GM12878 (cell line): ENCODE measurements at regions not wholly inside any gene's neighbourhood (a gene's known extent, or its start where the extent isn't known, plus 50 kb on each side); places are given as distances from the start of the nearest gene placed in this dataset.

Experiments used
- ATAC-seq: fragments of 200-7000 bp; cut with Tn5 transposase; 3 replicates; pipeline ENCODE4 v1.9.1; 2020; ENCODE audit warnings: mild to moderate bottlenecking, moderate library complexity
- BruUV-seq: library from RNA; stranded (reverse); fragments of 400-500 nt; replicated peaks from 2 replicates; lab custom pipeline; 2021; lab: Mats Ljungman, UMichigan
- CTCF ChIA-PET: fragments of 300-600 bp; sonication (Branson Sonifier 250); formaldehyde crosslinking; extraction: SDS; loops from one replicate; lab custom pipeline; 2021; ENCODE audit warnings: inconsistent platforms; lab: Yijun Ruan, JAX
- POLR2A ChIA-PET: fragments of 350-600 bp; formaldehyde crosslinking; extraction: SDS; loops from one replicate; lab custom pipeline; 2021; ENCODE audit warnings: inconsistent platforms; lab: Charles Lee
- RAD21 ChIA-PET: fragments of 300-600 bp; sonication (Branson Sonifier 250); formaldehyde crosslinking; loops from one replicate; lab custom pipeline; 2023; ENCODE audit warnings: antibody characterized with exemption; ENCODE audit not compliant: unreplicated experiment; lab: Charles Lee
- SMC1A ChIA-PET: fragments of 300-600 bp; sonication (Branson Sonifier 250); formaldehyde crosslinking; loops from one replicate; lab custom pipeline; 2023; ENCODE audit not compliant: unreplicated experiment, uncharacterized antibody; lab: Charles Lee
- DNase-seq: peaks from one replicate; pipeline ENCODE4 v3.0.0-alpha.2; 2011; ENCODE audit warnings: low read depth, low spot score
- FAIRE-seq: peaks from 3 replicates; lab custom pipeline; 2011; peaks lifted over from hg19 to GRCh38; lab: Jason Lieb, UNC
- H2AFZ ChIP-seq: 2 replicates; pipeline ENCODE4 v1.6.0; 2011; ENCODE audit warnings: low read depth, low read length, control low read depth; ENCODE audit not compliant: control insufficient read depth
- H3K27ac ChIP-seq: 2 replicates; pipeline ENCODE4 v1.5.1; 2011; ENCODE audit warnings: control low read depth; ENCODE audit not compliant: control insufficient read depth, insufficient read depth
- H3K27me3 ChIP-seq, 2 experiments: replicated peaks in 1 of 2; 2 replicates each; pipeline versions ENCODE4 v1.6.0 to v1.6.1; 2011; ENCODE audit warnings: low read length in 1 of 2; ENCODE audit not compliant: control insufficient read depth in 2 of 2, insufficient read depth in 2 of 2
- H3K36me3 ChIP-seq, 2 experiments: 2 replicates each; pipeline ENCODE4 v1.5.1; 2011; ENCODE audit warnings: low read length in 1 of 2; ENCODE audit not compliant: control insufficient read depth in 2 of 2, insufficient read depth in 2 of 2
- H3K4me1 ChIP-seq: 2 replicates; pipeline ENCODE4 v1.6.1; 2011; ENCODE audit warnings: mild to moderate bottlenecking, low read length, moderate library complexity, mixed read lengths; ENCODE audit not compliant: control insufficient read depth, insufficient read depth
- H3K4me2 ChIP-seq: 2 replicates; pipeline ENCODE4 v1.6.0; 2011; ENCODE audit warnings: control low read depth; ENCODE audit not compliant: control insufficient read depth, insufficient read depth
- H3K4me3 ChIP-seq: fragments of 200-600 bp; sonication (generic); 2 replicates; pipeline ENCODE4 v1.5.1; 2016
- H3K79me2 ChIP-seq: 2 replicates; pipeline ENCODE4 v1.6.0; 2011; ENCODE audit warnings: low read length; ENCODE audit not compliant: control insufficient read depth, insufficient read depth
- H3K9ac ChIP-seq: 2 replicates; pipeline ENCODE4 v1.8.0; 2011; ENCODE audit warnings: low read length, control low read depth, mixed read lengths; ENCODE audit not compliant: control insufficient read depth, insufficient read depth
- H3K9me3 ChIP-seq: replicated peaks from 3 replicates; pipeline ENCODE4 v1.5.1; 2011; ENCODE audit warnings: mild to moderate bottlenecking, low read length; ENCODE audit not compliant: control insufficient read depth, insufficient read depth
- H4K20me1 ChIP-seq: 2 replicates; pipeline ENCODE4 v1.6.0; 2011; ENCODE audit not compliant: control insufficient read depth, insufficient read depth
- EGR1 ChIP-seq, 2 experiments: IDR thresholded peaks; 1 replicate in 1 of 2; 2 replicates in 1 of 2; pipeline ENCODE4 v1.6.1; 2011 to 2012; ENCODE audit warnings: low read depth in 2 of 2, low read length in 2 of 2, borderline replicate concordance in 1 of 2, mild to moderate bottlenecking in 1 of 2, moderate library complexity in 1 of 2
- EZH2 ChIP-seq: IDR thresholded peaks from 2 replicates; pipeline ENCODE4 v1.6.1; 2012; ENCODE audit warnings: low read depth, mild to moderate bottlenecking, control low read depth, inconsistent platforms, low read length, borderline replicate concordance; ENCODE audit not compliant: control insufficient read depth
- HCFC1 ChIP-seq: fragments of 150-350 bp; IDR thresholded peaks from 2 replicates; pipeline ENCODE4 v1.6.1; 2014; ENCODE audit warnings: low read length
- HDAC2 ChIP-seq: fragments of 200-600 bp; sonication (generic); IDR thresholded peaks from 2 replicates; pipeline ENCODE4 v1.6.1; 2017
- NFYA ChIP-seq: IDR thresholded peaks from 2 replicates; pipeline ENCODE4 v1.6.1; 2011; ENCODE audit warnings: low read depth, mild to moderate bottlenecking, low read length, improper control_type of control experiment, borderline replicate concordance
- PML ChIP-seq: IDR thresholded peaks from 2 replicates; pipeline ENCODE4 v1.6.1; 2012; ENCODE audit warnings: low read length, inconsistent platforms
- RCOR1 ChIP-seq: conservative IDR thresholded peaks from 2 replicates; pipeline ENCODE4 v1.6.1; 2012; ENCODE audit warnings: low read depth, low read length, improper control_type of control experiment
- SREBF1 ChIP-seq: IDR thresholded peaks from 2 replicates; pipeline ENCODE4 v1.6.1; 2012; ENCODE audit warnings: mild to moderate bottlenecking, low read length
- WGBS: methylation state at CpG from one replicate; pipeline ENCODE4 v1.1.6; 2016; ENCODE audit warnings: low lambda C conversion rate; ENCODE audit not compliant: insufficient replicate concordance, insufficient coverage; ENCODE audit errors: missing lambda C conversion rate; 5-methylcytosine and 5-hydroxymethylcytosine counted together
- in situ Hi-C: fragments of 300-500 bp; cut with MboI; formaldehyde crosslinking; loops from 9 replicates; pipeline ENCODE4 v1.14.3; 2018; ENCODE audit warnings: mixed read lengths
- intact Hi-C: fragments of 100-400 bp; cut with micrococcal nuclease; formaldehyde crosslinking; loops from one replicate; pipeline ENCODE4 v1.14.2; 2022; ENCODE audit not compliant: unreplicated experiment
- TF ChIP-seq, protein P1 (sequence below): IDR thresholded peaks from 2 replicates; pipeline ENCODE4 v1.6.1; 2012; ENCODE audit warnings: low read depth, low read length, improper control_type of control experiment
- TF ChIP-seq, protein P2 (sequence below): fragments of 450-650 bp; IDR thresholded peaks from 2 replicates; pipeline ENCODE4 v1.6.1; 2016; ENCODE audit warnings: mild to moderate bottlenecking
- TF ChIP-seq, protein P3 (sequence below): IDR thresholded peaks from 2 replicates; pipeline ENCODE4 v1.6.1; 2012; ENCODE audit warnings: mild to moderate bottlenecking, low read depth, low read length

DNA sequence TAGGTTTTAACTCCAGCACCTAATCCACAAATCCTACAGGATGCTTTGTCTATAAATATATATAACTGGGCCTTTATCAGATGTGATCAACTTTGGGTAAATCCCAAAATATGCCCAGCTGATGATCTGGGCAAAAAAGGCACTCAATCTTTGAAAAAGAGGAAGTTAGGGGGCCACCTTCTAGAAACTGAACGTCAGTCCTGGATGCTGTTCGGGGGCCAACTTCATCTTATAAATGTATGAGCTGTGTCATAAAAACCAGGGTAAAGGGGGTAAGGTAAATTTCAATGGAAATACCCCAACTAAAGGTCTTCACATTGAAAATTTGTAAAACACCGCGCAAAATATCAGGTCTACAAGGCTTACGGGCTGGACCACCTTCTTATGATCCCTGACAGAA is 264.4 kb upstream of the UBE2E2 start:
- in situ Hi-C loops = no loop called here
- H3K4me2 ChIP-seq = no peak overlapping the region
- H3K4me1 ChIP-seq = no peaks in the 10 kb centered on the region
- RAD21 ChIA-PET = no interaction called here
- H3K79me2 ChIP-seq = no peaks in the 10 kb centered on the region
- no peak overlapping the region for H3K4me3 ChIP-seq
- no peak for DNase-seq
- POLR2A ChIA-PET = no interaction called here
- no TSS peak for BruUV-seq
- H3K27me3 ChIP-seq = peaks cover 0 to 3% of the 10 kb centered on the region in 2 experiments; a peak in 1 of 4 replicates
- intact Hi-C loops = no loop called here
- 59% methylated on average over 5 of the region's 5 CpGs for WGBS
- H2AFZ ChIP-seq = no peak overlapping the region
- H3K9ac ChIP-seq = no peak overlapping the region
- CTCF ChIA-PET = no interaction called here
- no peak for FAIRE-seq
- no peak for ATAC-seq
- SMC1A ChIA-PET = interaction anchor here (0.5 kb wide), 1 partner anchor 27 kb away, joined by 3 read pairs; no protein-coding TSS in a partner anchor
- no peak overlapping the region for H3K27ac ChIP-seq
- no peaks in the 10 kb centered on the region for H3K36me3 ChIP-seq
- TF ChIP-seq RCOR1 (no peak), EZH2 (no peak), SREBF1 (no peak), HCFC1 (no peak), HDAC2 (no peak), PML (no peak), EGR1 (IDR thresholded peaks at IDR 0.05; ENCODE audit: borderline replicate concordance in 1 of 2, low read depth in 2 of 2, low read length in 2 of 2) (no peak), NFYA (no peak)
- TF ChIP-seq, protein P1, sequence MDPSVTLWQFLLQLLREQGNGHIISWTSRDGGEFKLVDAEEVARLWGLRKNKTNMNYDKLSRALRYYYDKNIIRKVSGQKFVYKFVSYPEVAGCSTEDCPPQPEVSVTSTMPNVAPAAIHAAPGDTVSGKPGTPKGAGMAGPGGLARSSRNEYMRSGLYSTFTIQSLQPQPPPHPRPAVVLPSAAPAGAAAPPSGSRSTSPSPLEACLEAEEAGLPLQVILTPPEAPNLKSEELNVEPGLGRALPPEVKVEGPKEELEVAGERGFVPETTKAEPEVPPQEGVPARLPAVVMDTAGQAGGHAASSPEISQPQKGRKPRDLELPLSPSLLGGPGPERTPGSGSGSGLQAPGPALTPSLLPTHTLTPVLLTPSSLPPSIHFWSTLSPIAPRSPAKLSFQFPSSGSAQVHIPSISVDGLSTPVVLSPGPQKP = no peak
- TF ChIP-seq, protein P2, sequence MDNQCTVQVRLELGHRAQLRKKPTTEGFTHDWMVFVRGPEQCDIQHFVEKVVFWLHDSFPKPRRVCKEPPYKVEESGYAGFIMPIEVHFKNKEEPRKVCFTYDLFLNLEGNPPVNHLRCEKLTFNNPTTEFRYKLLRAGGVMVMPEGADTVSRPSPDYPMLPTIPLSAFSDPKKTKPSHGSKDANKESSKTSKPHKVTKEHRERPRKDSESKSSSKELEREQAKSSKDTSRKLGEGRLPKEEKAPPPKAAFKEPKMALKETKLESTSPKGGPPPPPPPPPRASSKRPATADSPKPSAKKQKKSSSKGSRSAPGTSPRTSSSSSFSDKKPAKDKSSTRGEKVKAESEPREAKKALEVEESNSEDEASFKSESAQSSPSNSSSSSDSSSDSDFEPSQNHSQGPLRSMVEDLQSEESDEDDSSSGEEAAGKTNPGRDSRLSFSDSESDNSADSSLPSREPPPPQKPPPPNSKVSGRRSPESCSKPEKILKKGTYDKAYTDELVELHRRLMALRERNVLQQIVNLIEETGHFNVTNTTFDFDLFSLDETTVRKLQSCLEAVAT = no peak
- TF ChIP-seq, protein P3, sequence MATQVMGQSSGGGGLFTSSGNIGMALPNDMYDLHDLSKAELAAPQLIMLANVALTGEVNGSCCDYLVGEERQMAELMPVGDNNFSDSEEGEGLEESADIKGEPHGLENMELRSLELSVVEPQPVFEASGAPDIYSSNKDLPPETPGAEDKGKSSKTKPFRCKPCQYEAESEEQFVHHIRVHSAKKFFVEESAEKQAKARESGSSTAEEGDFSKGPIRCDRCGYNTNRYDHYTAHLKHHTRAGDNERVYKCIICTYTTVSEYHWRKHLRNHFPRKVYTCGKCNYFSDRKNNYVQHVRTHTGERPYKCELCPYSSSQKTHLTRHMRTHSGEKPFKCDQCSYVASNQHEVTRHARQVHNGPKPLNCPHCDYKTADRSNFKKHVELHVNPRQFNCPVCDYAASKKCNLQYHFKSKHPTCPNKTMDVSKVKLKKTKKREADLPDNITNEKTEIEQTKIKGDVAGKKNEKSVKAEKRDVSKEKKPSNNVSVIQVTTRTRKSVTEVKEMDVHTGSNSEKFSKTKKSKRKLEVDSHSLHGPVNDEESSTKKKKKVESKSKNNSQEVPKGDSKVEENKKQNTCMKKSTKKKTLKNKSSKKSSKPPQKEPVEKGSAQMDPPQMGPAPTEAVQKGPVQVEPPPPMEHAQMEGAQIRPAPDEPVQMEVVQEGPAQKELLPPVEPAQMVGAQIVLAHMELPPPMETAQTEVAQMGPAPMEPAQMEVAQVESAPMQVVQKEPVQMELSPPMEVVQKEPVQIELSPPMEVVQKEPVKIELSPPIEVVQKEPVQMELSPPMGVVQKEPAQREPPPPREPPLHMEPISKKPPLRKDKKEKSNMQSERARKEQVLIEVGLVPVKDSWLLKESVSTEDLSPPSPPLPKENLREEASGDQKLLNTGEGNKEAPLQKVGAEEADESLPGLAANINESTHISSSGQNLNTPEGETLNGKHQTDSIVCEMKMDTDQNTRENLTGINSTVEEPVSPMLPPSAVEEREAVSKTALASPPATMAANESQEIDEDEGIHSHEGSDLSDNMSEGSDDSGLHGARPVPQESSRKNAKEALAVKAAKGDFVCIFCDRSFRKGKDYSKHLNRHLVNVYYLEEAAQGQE = no peak
- TF ChIP-seq, all 136 proteins: peak for 0
- H3K9me3 ChIP-seq = no peaks in the 10 kb centered on the region
- no peaks in the 10 kb centered on the region for H4K20me1 ChIP-seq
